ENCODE measurements at regions not wholly inside any gene's neighbourhood (a gene's known extent, or its start where the extent isn't known, plus 50 kb on each side); places are given as distances from the start of the nearest gene placed in this dataset.

DNA sequence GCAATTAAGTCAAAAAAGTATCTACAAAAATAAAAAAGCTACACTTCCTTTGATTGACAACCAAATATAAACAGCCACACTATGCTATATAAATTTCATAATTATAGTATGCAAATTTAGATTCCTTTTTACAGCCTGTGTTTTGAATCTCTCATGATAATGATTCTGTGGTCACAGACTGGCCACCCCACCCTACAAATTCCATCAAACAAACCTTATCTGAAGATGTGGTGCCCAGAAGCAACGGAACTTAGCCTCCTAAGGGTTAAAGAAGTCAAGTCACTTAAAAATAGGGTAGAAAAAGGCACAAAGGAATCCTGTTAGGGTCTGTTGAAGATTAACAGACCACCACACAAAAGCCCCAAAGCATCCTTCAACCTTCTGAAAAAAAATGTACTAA, 351.8 kb downstream of the INHBA start:
- TF ChIP-seq POLR2A (IDR thresholded peaks at IDR 0.05) (no peak), CTCF (IDR thresholded peaks at IDR 0.05) (no peak)
